ENCODE measurements at regions not wholly inside any gene's neighbourhood (a gene's known extent, or its start where the extent isn't known, plus 50 kb on each side); places are given as distances from the start of the nearest gene placed in this dataset.

DNA sequence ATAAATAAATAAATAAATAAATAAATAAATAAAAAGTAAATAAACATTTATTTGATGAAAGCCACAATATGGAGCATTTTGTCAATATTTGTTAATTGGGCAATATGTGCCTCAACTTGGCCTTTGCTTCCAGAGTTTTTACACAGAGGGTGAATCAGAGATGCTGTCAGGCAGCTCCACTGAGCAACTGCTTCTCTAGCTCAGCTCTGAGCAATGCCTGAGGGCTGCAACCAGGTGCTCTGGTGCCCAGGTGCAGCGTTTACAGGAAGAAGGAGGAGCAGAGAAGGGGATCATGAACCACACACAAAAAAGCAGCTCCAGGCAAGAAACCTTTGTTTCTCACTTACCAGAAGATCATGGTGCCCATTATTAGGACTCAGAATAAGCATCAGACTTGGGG lies 876.2 kb upstream of the AUTS2 start:
- POLR2A ChIA-PET: no interaction called here
- H3K36me3 ChIP-seq (ENCODE audit: control insufficient read depth in 2 of 2, insufficient read depth in 1 of 2, low read length in 2 of 2): no peaks in the 10 kb centered on the region
- H3K27ac ChIP-seq (ENCODE audit: extremely low read depth, low read depth, low read length): no peak overlapping the region
- no peaks in the 10 kb centered on the region for H3K9me3 ChIP-seq (ENCODE audit: control insufficient read depth, insufficient read depth, low read depth, low read length)
- TF ChIP-seq, protein P1, sequence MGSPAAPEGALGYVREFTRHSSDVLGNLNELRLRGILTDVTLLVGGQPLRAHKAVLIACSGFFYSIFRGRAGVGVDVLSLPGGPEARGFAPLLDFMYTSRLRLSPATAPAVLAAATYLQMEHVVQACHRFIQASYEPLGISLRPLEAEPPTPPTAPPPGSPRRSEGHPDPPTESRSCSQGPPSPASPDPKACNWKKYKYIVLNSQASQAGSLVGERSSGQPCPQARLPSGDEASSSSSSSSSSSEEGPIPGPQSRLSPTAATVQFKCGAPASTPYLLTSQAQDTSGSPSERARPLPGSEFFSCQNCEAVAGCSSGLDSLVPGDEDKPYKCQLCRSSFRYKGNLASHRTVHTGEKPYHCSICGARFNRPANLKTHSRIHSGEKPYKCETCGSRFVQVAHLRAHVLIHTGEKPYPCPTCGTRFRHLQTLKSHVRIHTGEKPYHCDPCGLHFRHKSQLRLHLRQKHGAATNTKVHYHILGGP (tag by site-specific recombination; IDR thresholded peaks at IDR 0.05): no peak
- TF ChIP-seq ZFHX2 (tag by site-specific recombination; conservative IDR thresholded peaks at IDR 0.05) (no peak), ZBTB49 (tag by site-specific recombination; IDR thresholded peaks at IDR 0.05; ENCODE audit: low read depth) (no peak), ZNF530 (tag by site-specific recombination; IDR thresholded peaks at IDR 0.05; ENCODE audit: low read depth) (no peak), ZSCAN18 (tag by site-specific recombination; IDR thresholded peaks at IDR 0.05) (no peak), SCRT2 (tag by site-specific recombination; IDR thresholded peaks at IDR 0.05) (no peak), HOXD13 (CRISPR knock-in tag; IDR thresholded peaks at IDR 0.05; ENCODE audit: borderline replicate concordance) (no peak), KLF10 (tag by site-specific recombination; IDR thresholded peaks at IDR 0.05) (no peak), ZNF138 (tag by site-specific recombination; IDR thresholded peaks at IDR 0.05; ENCODE audit: borderline replicate concordance) (no peak), ZSCAN16 (tag by site-specific recombination; IDR thresholded peaks at IDR 0.05) (no peak), ZBTB11 (tag by site-specific recombination; conservative IDR thresholded peaks at IDR 0.05; ENCODE audit: low read depth) (no peak), KLF9 (tag by site-specific recombination; IDR thresholded peaks at IDR 0.05; ENCODE audit: low read depth) (no peak), OVOL3 (tag by site-specific recombination; IDR thresholded peaks at IDR 0.05) (no peak), ZBTB48 (tag by site-specific recombination; IDR thresholded peaks at IDR 0.05) (no peak), ZNF561 (tag by site-specific recombination; IDR thresholded peaks at IDR 0.05; ENCODE audit: borderline replicate concordance) (no peak), ZNF664 (tag by site-specific recombination; IDR thresholded peaks at IDR 0.05) (no peak)
- no peak overlapping the region for H3K4me3 ChIP-seq (ENCODE audit: low read depth, low read length)
- no peaks in the 10 kb centered on the region for H3K4me1 ChIP-seq (ENCODE audit: control insufficient read depth, insufficient read depth, low read length)
- CTCF ChIA-PET: no interaction called here

GRCh38 chr7:68724965-68725364 lies 873.3 kb upstream of the AUTS2 start:
- no peaks in the 10 kb centered on the region for H3K4me1 ChIP-seq (ENCODE audit: control insufficient read depth, insufficient read depth, low read length)
- no peaks in the 10 kb centered on the region for H3K36me3 ChIP-seq (ENCODE audit: control insufficient read depth in 2 of 2, insufficient read depth in 1 of 2, low read length in 2 of 2)
- no peaks in the 10 kb centered on the region for H3K9me3 ChIP-seq (ENCODE audit: control insufficient read depth, insufficient read depth, low read depth, low read length)
- no peak overlapping the region for H3K27ac ChIP-seq (ENCODE audit: extremely low read depth, low read depth, low read length)
- no peak overlapping the region for H3K4me3 ChIP-seq (ENCODE audit: low read depth, low read length)
- ChIA-PET POLR2A (no interaction called here), CTCF (no interaction called here)
- no peak for TF ChIP-seq ZNF423 (tag by site-specific recombination; IDR thresholded peaks at IDR 0.05)
- TF ChIP-seq ZNF658 (tag by site-specific recombination; IDR thresholded peaks at IDR 0.05): no peak
- TF ChIP-seq MYNN (tag by site-specific recombination; IDR thresholded peaks at IDR 0.05; ENCODE audit: borderline replicate concordance): no peak
- no peak for TF ChIP-seq ZNF555 (tag by site-specific recombination; conservative IDR thresholded peaks at IDR 0.05)
- no peak for TF ChIP-seq ZNF391 (tag by site-specific recombination; IDR thresholded peaks at IDR 0.05; ENCODE audit: borderline replicate concordance, low read depth)
- no peak for TF ChIP-seq PRDM6 (tag by site-specific recombination; IDR thresholded peaks at IDR 0.05)
- no peak for TF ChIP-seq ZFP37 (tag by site-specific recombination; IDR thresholded peaks at IDR 0.05)
- no peak for TF ChIP-seq ZNF211 (tag by site-specific recombination; IDR thresholded peaks at IDR 0.05; ENCODE audit: low read depth)
- TF ChIP-seq ZNF366 (tag by site-specific recombination; conservative IDR thresholded peaks at IDR 0.05): no peak
- no peak for TF ChIP-seq HOXC10 (CRISPR knock-in tag; IDR thresholded peaks at IDR 0.05)
- no peak for TF ChIP-seq ZNF341 (tag by site-specific recombination; IDR thresholded peaks at IDR 0.05; ENCODE audit: low read depth)

All from HEK293 (cell line).